Kidney epithelial cell (primary cell): ENCODE measurements at regions not wholly inside any gene's neighbourhood (a gene's known extent, or its start where the extent isn't known, plus 50 kb on each side); places are given as distances from the start of the nearest gene placed in this dataset.

Experiments
- DNase-seq: peaks from one replicate; pipeline ENCODE4 v3.0.0-alpha.2; 2010; ENCODE audit warnings: low read depth
- H3K27me3 ChIP-seq: 2 replicates; pipeline ENCODE4 v1.6.0; 2011; ENCODE audit warnings: low read length; ENCODE audit not compliant: control insufficient read depth, insufficient read depth
- H3K36me3 ChIP-seq: 2 replicates; pipeline ENCODE4 v1.5.1; 2011; ENCODE audit warnings: low read length; ENCODE audit not compliant: control insufficient read depth, insufficient read depth
- H3K4me3 ChIP-seq: 2 replicates; pipeline ENCODE4 v1.5.1; 2011; ENCODE audit warnings: low read depth, mild to moderate bottlenecking, control low read depth, low read length
- TF ChIP-seq, protein P1 (sequence below): IDR thresholded peaks from 2 replicates; pipeline ENCODE4 v1.5.1; 2011; ENCODE audit warnings: mild to moderate bottlenecking, moderate library complexity, low read length, control low read depth, inconsistent platforms; ENCODE audit not compliant: insufficient read depth, poor library complexity, severe bottlenecking

DNA sequence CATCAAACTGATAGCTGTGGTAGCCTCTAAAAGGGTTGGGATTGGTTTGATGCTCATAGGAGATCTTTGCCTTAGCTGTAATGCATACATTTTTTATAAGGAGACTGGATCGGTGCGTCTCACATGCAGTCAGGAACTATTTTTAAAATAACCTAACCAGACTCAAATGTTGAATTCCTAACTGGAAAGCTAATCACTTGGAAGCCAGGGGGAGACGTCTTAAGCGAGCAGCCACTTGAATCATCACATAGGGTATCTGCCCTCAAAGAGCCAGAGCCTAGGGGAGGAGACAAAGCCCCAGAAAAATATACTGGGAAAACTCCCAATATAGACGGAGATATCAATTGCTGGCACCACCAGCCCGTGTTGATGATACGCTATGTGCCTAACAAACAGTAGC lies 61.7 kb upstream of the PUM1 start:
- no peak for DNase-seq
- H3K4me3 ChIP-seq, result no peak overlapping the region
- no peaks in the 10 kb centered on the region for H3K27me3 ChIP-seq
- TF ChIP-seq, protein P1, sequence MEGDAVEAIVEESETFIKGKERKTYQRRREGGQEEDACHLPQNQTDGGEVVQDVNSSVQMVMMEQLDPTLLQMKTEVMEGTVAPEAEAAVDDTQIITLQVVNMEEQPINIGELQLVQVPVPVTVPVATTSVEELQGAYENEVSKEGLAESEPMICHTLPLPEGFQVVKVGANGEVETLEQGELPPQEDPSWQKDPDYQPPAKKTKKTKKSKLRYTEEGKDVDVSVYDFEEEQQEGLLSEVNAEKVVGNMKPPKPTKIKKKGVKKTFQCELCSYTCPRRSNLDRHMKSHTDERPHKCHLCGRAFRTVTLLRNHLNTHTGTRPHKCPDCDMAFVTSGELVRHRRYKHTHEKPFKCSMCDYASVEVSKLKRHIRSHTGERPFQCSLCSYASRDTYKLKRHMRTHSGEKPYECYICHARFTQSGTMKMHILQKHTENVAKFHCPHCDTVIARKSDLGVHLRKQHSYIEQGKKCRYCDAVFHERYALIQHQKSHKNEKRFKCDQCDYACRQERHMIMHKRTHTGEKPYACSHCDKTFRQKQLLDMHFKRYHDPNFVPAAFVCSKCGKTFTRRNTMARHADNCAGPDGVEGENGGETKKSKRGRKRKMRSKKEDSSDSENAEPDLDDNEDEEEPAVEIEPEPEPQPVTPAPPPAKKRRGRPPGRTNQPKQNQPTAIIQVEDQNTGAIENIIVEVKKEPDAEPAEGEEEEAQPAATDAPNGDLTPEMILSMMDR, result peak; percentile 13
- no peaks in the 10 kb centered on the region for H3K36me3 ChIP-seq

DNA sequence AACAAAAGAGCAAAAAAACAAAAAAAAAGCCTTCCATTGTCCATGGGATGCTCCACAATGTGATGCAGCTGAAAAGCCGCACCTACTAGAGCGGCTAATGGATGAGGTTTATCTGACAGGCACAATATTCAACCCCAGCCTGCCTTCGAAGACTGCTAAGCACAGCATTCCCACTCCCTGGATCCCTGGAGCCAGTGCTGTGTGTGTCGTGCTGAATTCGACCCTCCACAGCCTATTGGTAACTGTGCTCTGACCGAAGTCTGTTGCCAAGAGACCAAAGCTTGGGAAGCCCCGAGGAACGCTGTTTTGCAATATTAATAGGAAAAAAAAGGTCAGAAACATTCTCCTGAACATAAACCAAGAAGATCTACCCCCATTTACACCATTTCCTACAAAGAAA lies 57.2 kb upstream of the PUM1 start:
- DNase-seq, result no peak
- TF ChIP-seq, protein P1, result no peak
- Histone ChIP-seq H3K27me3 (peaks cover 3% of the 10 kb centered on the region), H3K4me3 (no peak overlapping the region), H3K36me3 (no peaks in the 10 kb centered on the region)

DNA sequence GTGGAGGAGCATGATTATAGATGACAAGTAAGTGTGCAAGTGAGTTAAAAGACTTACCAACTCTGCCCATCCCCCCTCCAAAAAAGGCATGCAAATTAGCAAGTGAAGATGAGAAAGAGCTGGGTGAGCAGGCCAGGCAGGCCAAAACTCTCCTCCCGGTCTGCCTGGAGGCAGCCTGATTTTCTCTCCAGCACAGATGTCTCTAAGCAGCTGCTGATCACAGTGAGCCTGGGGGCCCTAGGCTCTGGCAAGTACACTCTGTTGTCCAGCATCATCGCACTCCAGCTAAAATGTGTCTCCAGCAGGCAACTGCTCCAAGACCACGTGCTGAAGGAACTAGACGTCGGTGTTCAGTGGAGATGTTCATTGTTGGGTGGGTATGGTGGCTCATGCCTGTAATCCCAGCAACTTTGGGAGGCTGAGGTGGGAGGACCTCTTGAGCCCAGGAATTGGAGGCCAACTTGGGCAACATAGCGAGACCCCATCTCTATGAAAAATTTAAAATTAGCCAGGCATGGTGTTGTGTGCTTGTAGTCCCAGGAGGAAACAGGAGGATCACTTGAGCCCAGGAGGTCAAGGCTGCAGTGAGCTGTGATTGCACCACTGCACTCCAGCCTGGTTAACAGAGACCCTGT lies 56.7 kb upstream of the PUM1 start:
- Histone ChIP-seq H3K27me3 (peaks cover 3% of the 10 kb centered on the region), H3K4me3 (no peak overlapping the region), H3K36me3 (no peaks in the 10 kb centered on the region)
- DNase-seq, result no peak
- TF ChIP-seq, protein P1, result no peak

DNA sequence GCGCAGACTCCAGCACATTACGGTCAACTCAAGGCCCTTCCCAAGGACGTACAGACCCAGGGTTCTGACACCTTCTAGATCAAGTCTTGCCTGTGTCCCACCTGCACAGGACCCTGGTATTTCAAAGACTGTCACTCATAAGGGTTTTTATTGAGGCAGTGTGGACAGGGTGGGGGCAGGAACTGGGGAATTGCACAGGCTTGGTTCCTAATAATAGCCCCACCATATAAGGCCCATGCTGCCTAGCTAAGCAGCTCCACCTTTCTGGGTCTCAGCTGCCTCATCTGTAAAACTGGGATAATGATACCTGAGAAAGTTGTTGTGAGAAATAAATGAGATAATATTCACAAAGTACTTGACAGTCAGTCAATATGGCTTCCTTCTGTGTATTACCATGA lies 55.3 kb upstream of the PUM1 start:
- TF ChIP-seq, protein P1, result no peak
- DNase-seq, result no peak
- Histone ChIP-seq H3K27me3 (peaks cover 3% of the 10 kb centered on the region), H3K4me3 (no peak overlapping the region), H3K36me3 (no peaks in the 10 kb centered on the region)

DNA sequence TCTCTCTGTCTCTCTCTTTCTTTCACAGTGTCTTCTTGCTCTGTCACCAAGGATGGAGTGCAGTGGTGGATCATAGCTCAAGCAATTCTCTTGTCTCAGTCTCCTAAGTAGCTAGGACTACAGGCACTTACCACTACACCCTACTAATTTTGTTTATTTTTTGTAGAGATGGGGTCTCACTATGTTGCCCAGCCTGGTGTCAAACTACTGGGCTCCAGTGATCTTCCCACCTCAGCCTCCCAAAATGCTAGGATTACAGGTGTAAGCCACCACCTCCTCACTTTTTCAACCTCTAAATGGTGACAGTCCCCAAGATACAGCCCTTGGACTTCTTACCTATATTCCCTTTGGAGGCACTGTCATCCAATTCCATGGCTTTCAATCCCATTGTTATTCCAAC lies 50.5 kb upstream of the PUM1 start:
- H3K4me3 ChIP-seq, result no peak overlapping the region
- DNase-seq, result no peak

More for the DNA sequence above, 50.5 kb upstream of the PUM1 start:
- TF ChIP-seq, protein P1, result no peak
- Histone ChIP-seq H3K36me3 (no peaks in the 10 kb centered on the region), H3K27me3 (peaks cover 5% of the 10 kb centered on the region)
